Esophagus squamous epithelium (tissue), 5 donors: ENCODE measurements at regions not wholly inside any gene's neighbourhood (a gene's known extent, or its start where the extent isn't known, plus 50 kb on each side); places are given as distances from the start of the nearest gene placed in this dataset.

Experiments
- DNase-seq: peaks from one replicate; lab custom pipeline; 2025; lab: John Stamatoyannopoulos, UW
- H3K27ac ChIP-seq, 4 donors: fragments of 200-600 bp; sonication (generic); one replicate each; pipeline ENCODE4 v1.5.1; 2016 to 2019; ENCODE audit warnings: mild to moderate bottlenecking in 1 of 4
- H3K27me3 ChIP-seq, 4 donors: fragments of 200-600 bp; sonication (generic); 1 replicate in 3 of 4; 2 replicates in 1 of 4; pipeline versions ENCODE4 v1.5.1 to v1.6.0; 2017 to 2021; ENCODE audit warnings: antibody characterized with exemption in 1 of 4
- H3K36me3 ChIP-seq, 3 donors: fragments of 200-600 bp; sonication (generic); one replicate each; pipeline ENCODE4 v1.5.1; 2016 to 2019
- H3K4me1 ChIP-seq, 3 donors: fragments of 200-600 bp; sonication (generic); one replicate each; pipeline ENCODE4 v1.5.1; 2017 to 2019
- H3K4me3 ChIP-seq, 4 donors: fragments of 200-600 bp; sonication (generic); 1 replicate in 3 of 4; 2 replicates in 1 of 4; pipeline ENCODE4 v1.5.1; 2016 to 2019; ENCODE audit warnings: mild to moderate bottlenecking in 2 of 4, moderate library complexity in 1 of 4
- H3K9me3 ChIP-seq, 3 donors: fragments of 200-600 bp; sonication (generic); one replicate each; pipeline ENCODE4 v1.5.1; 2016 to 2019
- CTCF ChIP-seq, 6 experiments: fragments of 450-650 bp in 4 of 6; fragments of 200-600 bp in 2 of 6; sonication (generic) in 2 of 6; IDR thresholded peaks; one replicate each; pipeline ENCODE4 v1.5.1; 2016 to 2019; ENCODE audit warnings: antibody characterized with exemption in 6 of 6, mild to moderate bottlenecking in 4 of 6, moderate library complexity in 4 of 6
- POLR2A ChIP-seq, 4 donors: fragments of 450-650 bp; IDR thresholded peaks; one replicate each; pipeline ENCODE4 v1.6.1; 2017; ENCODE audit warnings: antibody characterized with exemption in 4 of 4, mild to moderate bottlenecking in 4 of 4, moderate library complexity in 3 of 4
- WGBS, 2 donors: methylation state at CpG; one replicate each; pipeline ENCODE4 v1.1.5; 2018; 5-methylcytosine and 5-hydroxymethylcytosine counted together
- intact Hi-C: fragments of 100-400 bp; cut with DNase I; formaldehyde crosslinking; loops from one replicate; pipeline ENCODE4 v1.15.0; 2022
- donor health status: DM: yes; HTN: yes; CAD: no.

DNA sequence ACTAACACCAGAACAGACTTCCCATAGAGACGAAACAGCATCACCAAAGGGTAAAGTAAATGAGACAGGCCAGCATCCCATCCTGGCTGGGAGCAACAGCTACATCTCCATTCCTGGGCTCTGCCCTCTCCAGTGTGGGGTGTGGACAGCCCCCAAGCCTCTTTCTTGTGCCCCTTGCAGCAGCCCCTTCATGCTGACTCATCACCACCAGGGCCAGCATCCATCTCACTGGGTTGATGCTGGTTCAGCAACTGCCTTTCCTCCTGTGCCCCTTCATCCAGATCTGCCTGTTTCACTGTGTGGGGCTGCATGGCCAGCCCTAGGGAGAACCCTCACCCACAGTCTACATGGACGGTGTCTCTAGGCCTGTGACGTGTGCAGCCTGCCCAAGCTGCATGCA is 569.1 kb upstream of the TBX3 start:
- no peak for TF ChIP-seq POLR2A (IDR thresholded peaks at IDR 0.05)
- TF ChIP-seq CTCF (IDR thresholded peaks at IDR 0.05) = no peak
- intact Hi-C loops = no loop called here
- WGBS, 2 donors = 71 to 86% methylated on average over 1 to 3 of the region's 3 CpGs

DNA sequence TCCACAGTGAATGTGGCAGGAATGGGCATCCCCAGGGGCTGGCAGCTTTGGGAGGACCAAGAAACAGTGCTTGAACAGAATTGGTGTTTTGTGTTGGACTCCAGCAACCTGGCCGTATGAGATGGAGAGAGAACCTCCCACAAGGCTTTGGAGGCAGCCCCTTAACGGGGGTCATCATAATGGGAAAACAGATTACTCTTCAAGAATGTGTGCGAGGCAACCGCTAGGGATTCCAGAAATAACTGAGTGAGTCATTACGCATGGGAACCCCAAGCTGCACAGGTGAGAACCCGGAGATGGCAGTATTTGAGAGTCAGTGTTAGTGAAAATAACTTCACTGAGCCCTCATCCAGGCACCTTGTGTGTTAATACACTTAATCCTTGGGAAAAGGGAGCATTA is 567.8 kb upstream of the TBX3 start:
- Histone ChIP-seq H3K27ac (no peak overlapping the region), H3K27me3 (no peaks in the 10 kb centered on the region), H3K4me1 (peaks cover 0 to 13% (median 2%) of the 10 kb centered on the region in 3 donors), H3K4me3 (no peak overlapping the region), H3K9me3 (no peaks in the 10 kb centered on the region), H3K36me3 (no peaks in the 10 kb centered on the region)
- TF ChIP-seq POLR2A (IDR thresholded peaks at IDR 0.05) = no peak
- TF ChIP-seq CTCF (IDR thresholded peaks at IDR 0.05) = no peak
- 81 to 83% methylated on average over 6 of the region's 6 CpGs for WGBS, 2 donors
- intact Hi-C loops = no loop called here
- no peak for DNase-seq

More for the DNA sequence above, 569.1 kb upstream of the TBX3 start:
- Histone ChIP-seq H3K36me3 (no peaks in the 10 kb centered on the region), H3K4me1 (peaks cover 0 to 26% (median 9%) of the 10 kb centered on the region in 3 donors), H3K4me3 (no peak overlapping the region), H3K27ac (no peak overlapping the region), H3K9me3 (no peaks in the 10 kb centered on the region), H3K27me3 (no peaks in the 10 kb centered on the region)
- DNase-seq = no peak

DNA sequence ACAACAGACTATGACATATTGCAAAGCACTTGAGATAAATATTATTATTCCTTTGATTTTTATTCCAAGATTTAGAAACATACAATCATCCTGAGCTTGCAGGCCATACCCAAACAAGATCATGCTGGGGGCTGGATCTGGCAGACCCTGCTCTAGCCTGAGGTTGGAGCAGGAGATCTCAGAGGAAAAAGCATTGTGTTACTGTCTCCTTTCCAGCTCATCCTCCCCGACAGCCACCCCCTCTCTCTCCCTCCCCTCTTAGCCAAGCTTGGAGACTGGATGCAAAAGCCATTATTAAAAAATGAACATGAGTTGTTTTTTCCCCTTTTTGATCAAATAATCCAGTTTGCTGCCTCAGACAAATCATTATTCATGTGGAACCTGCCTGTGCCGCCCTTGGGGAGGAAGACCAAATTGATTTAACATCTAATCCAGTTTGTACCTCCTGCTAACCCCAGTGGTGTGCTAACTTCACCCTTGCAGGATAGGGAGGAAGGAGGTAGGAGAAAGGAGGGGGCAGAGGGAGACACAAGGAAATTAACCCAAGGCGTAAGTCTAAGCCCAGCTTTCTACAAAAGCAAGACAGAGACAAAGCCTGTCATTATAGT is 565.8 kb upstream of the TBX3 start:
- Histone ChIP-seq H3K4me1 (no peaks in the 10 kb centered on the region), H3K36me3 (no peaks in the 10 kb centered on the region), H3K9me3 (no peaks in the 10 kb centered on the region), H3K27ac (no peak overlapping the region), H3K27me3 (no peaks in the 10 kb centered on the region), H3K4me3 (no peak overlapping the region)
- intact Hi-C loops = no loop called here
- 64 to 82% methylated on average over 3 of the region's 3 CpGs for WGBS, 2 donors
- TF ChIP-seq CTCF (IDR thresholded peaks at IDR 0.05) = no peak
- no peak for TF ChIP-seq POLR2A (IDR thresholded peaks at IDR 0.05)
- no peak for DNase-seq

DNA sequence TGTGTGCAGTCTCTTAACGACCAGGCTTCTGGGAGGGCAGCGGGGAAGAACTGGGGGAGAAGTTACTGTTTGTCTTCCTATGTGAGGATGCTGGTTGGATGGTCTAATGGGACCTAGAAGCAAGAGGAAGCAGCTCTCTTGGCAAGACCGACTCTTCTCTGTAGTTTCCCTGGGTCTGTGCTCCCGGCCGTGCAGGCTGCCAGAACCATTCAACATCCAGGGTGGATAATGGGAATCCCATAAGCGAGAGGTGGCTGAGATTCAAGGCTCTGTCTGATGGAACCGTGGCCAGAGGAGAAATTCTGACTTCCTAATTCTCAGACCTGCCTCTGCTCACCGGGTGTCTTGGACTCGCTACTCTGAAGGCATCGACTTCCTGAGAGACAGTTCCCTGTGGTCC is 561.0 kb upstream of the TBX3 start:
- intact Hi-C loops = no loop called here
- Histone ChIP-seq H3K4me1 (no peaks in the 10 kb centered on the region), H3K27ac (no peak overlapping the region), H3K27me3 (peaks cover 0 to 3% (median 0%) of the 10 kb centered on the region in 4 donors), H3K9me3 (no peaks in the 10 kb centered on the region), H3K36me3 (no peaks in the 10 kb centered on the region), H3K4me3 (no peak overlapping the region)
- 80% methylated on average over 7 to 10 of the region's 10 CpGs for WGBS, 2 donors
- no peak for DNase-seq
- TF ChIP-seq POLR2A (IDR thresholded peaks at IDR 0.05) (no peak), CTCF (IDR thresholded peaks at IDR 0.05) (no peak)

DNA sequence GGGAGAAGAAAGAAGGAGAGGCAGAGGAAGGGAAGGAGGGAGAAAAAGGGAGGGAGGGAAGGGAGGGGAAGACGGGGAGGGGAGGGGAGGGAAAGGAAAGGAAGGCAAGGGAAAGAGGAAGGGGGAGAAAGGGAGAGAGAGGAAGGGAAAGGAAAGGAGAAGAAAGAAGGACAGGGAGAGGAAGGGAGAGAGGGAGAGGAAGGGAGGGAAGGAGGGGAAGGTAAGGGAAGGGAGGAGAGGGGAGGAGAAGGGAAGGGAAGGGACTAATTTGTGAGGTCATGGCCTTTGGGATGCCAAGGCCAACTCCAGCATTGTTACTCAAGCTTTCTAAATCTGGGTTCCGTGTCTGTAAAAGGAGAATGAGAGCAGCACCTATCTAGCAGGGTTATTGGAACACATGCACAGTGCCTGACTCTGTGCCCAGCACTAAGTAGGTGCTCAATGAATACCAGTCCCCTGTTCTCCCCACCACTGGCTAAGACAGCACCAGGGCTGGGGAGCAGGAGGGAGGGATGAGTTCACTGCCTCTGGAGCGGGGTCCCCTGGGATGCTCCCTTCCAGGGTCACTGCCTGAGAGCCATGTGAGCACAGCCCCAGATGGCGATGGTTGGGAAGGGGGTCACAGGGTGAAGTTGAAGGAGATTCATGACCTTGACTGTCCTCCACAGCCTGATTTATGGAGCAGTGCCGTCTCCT is 560.1 kb upstream of the TBX3 start:
- Histone ChIP-seq H3K4me3 (no peak overlapping the region), H3K27ac (no peak overlapping the region), H3K36me3 (no peaks in the 10 kb centered on the region), H3K9me3 (no peaks in the 10 kb centered on the region), H3K4me1 (no peaks in the 10 kb centered on the region), H3K27me3 (peaks cover 0 to 3% (median 0%) of the 10 kb centered on the region in 4 donors)
- TF ChIP-seq POLR2A (IDR thresholded peaks at IDR 0.05) (no peak), CTCF (IDR thresholded peaks at IDR 0.05) (no peak)
- 63 to 82% methylated on average over 4 to 5 of the region's 5 CpGs for WGBS, 2 donors
- intact Hi-C loops = no loop called here
- no peak for DNase-seq
